WERI-Rb-1 (cell line): ENCODE measurements at regions not wholly inside any gene's neighbourhood (a gene's known extent, or its start where the extent isn't known, plus 50 kb on each side); places are given as distances from the start of the nearest gene placed in this dataset.

ENCODE experiments used
- DNase-seq: peaks from one replicate; pipeline ENCODE4 v3.0.0-alpha.2; 2020
- H3K27ac ChIP-seq: fragments of 250-450 bp; sonication (Bioruptor Pico); 2 replicates; pipeline ENCODE4 v1.5.1; 2020; ENCODE audit warnings: mild to moderate bottlenecking, moderate library complexity
- H3K27me3 ChIP-seq: fragments of 250-450 bp; sonication (Bioruptor Pico); 2 replicates; pipeline ENCODE4 v1.5.1; 2021; ENCODE audit warnings: mild to moderate bottlenecking, low read depth, moderate library complexity; ENCODE audit not compliant: insufficient read depth, severe bottlenecking
- H3K36me3 ChIP-seq: fragments of 250-450 bp; sonication (Bioruptor Pico); 2 replicates; pipeline ENCODE4 v1.5.1; 2020; ENCODE audit warnings: mild to moderate bottlenecking, moderate library complexity
- H3K4me3 ChIP-seq: 2 replicates; pipeline ENCODE4 v1.5.1; 2011; ENCODE audit warnings: low read depth, mild to moderate bottlenecking, control low read depth, low read length
- H3K9me3 ChIP-seq: fragments of 250-450 bp; sonication (Bioruptor Pico); 2 replicates; pipeline ENCODE4 v1.5.1; 2021; ENCODE audit warnings: mild to moderate bottlenecking, moderate library complexity; ENCODE audit not compliant: severe bottlenecking
- CTCF ChIP-seq: IDR thresholded peaks from 2 replicates; pipeline ENCODE4 v1.5.1; 2011; ENCODE audit warnings: low read depth, mild to moderate bottlenecking, control low read depth, inconsistent platforms, low read length

- no peaks in the 10 kb centered on the region for H3K27me3 ChIP-seq
- H3K27ac ChIP-seq: no peak overlapping the region
- no peaks in the 10 kb centered on the region for H3K36me3 ChIP-seq
- DNase-seq: no peak
- H3K4me3 ChIP-seq: no peak overlapping the region
- no peak for TF ChIP-seq CTCF
- H3K9me3 ChIP-seq: no peaks in the 10 kb centered on the region
Observed at GRCh38 chr13:81142306-81142999, 801.5 kb upstream of the SPRY2 start.

GRCh38 chr13:81140675-81141074 lies 799.7 kb upstream of the SPRY2 start:
- no peak for DNase-seq
- no peak overlapping the region for H3K27ac ChIP-seq
- H3K9me3 ChIP-seq: no peaks in the 10 kb centered on the region
- H3K4me3 ChIP-seq: no peak overlapping the region
- no peak for TF ChIP-seq CTCF
- no peaks in the 10 kb centered on the region for H3K36me3 ChIP-seq
- no peaks in the 10 kb centered on the region for H3K27me3 ChIP-seq

GRCh38 chr13:81139987-81140386 lies 799.1 kb upstream of the SPRY2 start:
- TF ChIP-seq CTCF: no peak
- no peaks in the 10 kb centered on the region for H3K9me3 ChIP-seq

GRCh38 chr13:81138353-81138980 lies 797.5 kb upstream of the SPRY2 start:
- Histone ChIP-seq H3K36me3 (no peaks in the 10 kb centered on the region), H3K27me3 (no peaks in the 10 kb centered on the region), H3K4me3 (no peak overlapping the region), H3K9me3 (no peaks in the 10 kb centered on the region), H3K27ac (no peak overlapping the region)
- TF ChIP-seq CTCF: no peak
- no peak for DNase-seq

More at GRCh38 chr13:81139987-81140386, 799.1 kb upstream of the SPRY2 start:
- H3K36me3 ChIP-seq: no peaks in the 10 kb centered on the region
- H3K27me3 ChIP-seq: no peaks in the 10 kb centered on the region
- no peak for DNase-seq
- H3K27ac ChIP-seq: no peak overlapping the region
- H3K4me3 ChIP-seq: no peak overlapping the region

- Histone ChIP-seq H3K27me3 (no peaks in the 10 kb centered on the region), H3K9me3 (no peaks in the 10 kb centered on the region), H3K36me3 (no peaks in the 10 kb centered on the region), H3K4me3 (no peak overlapping the region), H3K27ac (no peak overlapping the region)
- DNase-seq: no peak
- no peak for TF ChIP-seq CTCF
Observed at GRCh38 chr13:81133066-81133465, 792.1 kb upstream of the SPRY2 start.
